Kidney (tissue), 13 donors: ENCODE measurements at regions not wholly inside any gene's neighbourhood (a gene's known extent, or its start where the extent isn't known, plus 50 kb on each side); places are given as distances from the start of the nearest gene placed in this dataset.

Source experiments
- DNase-seq, 5 donors: peaks; one replicate each; pipeline ENCODE4 v3.0.0-alpha.2; 2013 to 2020
- FAIRE-seq: peaks from 2 replicates; lab custom pipeline; 2012; peaks lifted over from hg19 to GRCh38; lab: Jason Lieb, UNC
- H3K27ac ChIP-seq, 2 donors: one replicate each; pipeline ENCODE4 v1.7.0; 2013; ENCODE audit warnings: low read depth in 2 of 2, low read length in 2 of 2, inconsistent platforms in 1 of 2
- H3K27me3 ChIP-seq: one replicate; pipeline ENCODE4 v1.7.1; 2013; ENCODE audit warnings: low read length, inconsistent platforms; ENCODE audit not compliant: control insufficient read depth, insufficient read depth
- H3K36me3 ChIP-seq, 3 donors: one replicate each; pipeline versions ENCODE4 v1.7.0 to v1.7.1; 2013; ENCODE audit warnings: low read length in 3 of 3, control low read depth in 1 of 3, inconsistent platforms in 1 of 3; ENCODE audit not compliant: insufficient read depth in 3 of 3, control insufficient read depth in 2 of 3
- H3K4me1 ChIP-seq, 3 donors: one replicate each; pipeline versions ENCODE4 v1.7.0 to v1.7.1; 2013; ENCODE audit warnings: low read length in 3 of 3, inconsistent platforms in 1 of 3, low read depth in 1 of 3; ENCODE audit not compliant: control insufficient read depth in 2 of 3, insufficient read depth in 2 of 3
- H3K4me3 ChIP-seq, 3 donors: one replicate each; pipeline versions ENCODE4 v1.7.0 to v1.8.1; 2013; ENCODE audit warnings: low read length in 3 of 3, control low read depth in 1 of 3, inconsistent platforms in 1 of 3
- H3K9ac ChIP-seq, 3 donors: one replicate each; pipeline versions ENCODE4 v1.7.0 to v1.7.1; 2013; ENCODE audit warnings: low read length in 3 of 3, control low read depth in 1 of 3, inconsistent platforms in 1 of 3
- H3K9me3 ChIP-seq, 3 donors: one replicate each; pipeline versions ENCODE4 v1.7.0 to v1.7.1; 2013; ENCODE audit warnings: low read length in 3 of 3, control low read depth in 1 of 3, inconsistent platforms in 1 of 3; ENCODE audit not compliant: control insufficient read depth in 2 of 3, insufficient read depth in 1 of 3
- intact Hi-C: fragments of 100-400 bp; cut with DNase I; formaldehyde crosslinking; loops from one replicate; pipeline ENCODE4 v1.11.1; 2022
- TF ChIP-seq, protein P1 (sequence below): IDR thresholded peaks from 3 replicates; pipeline ENCODE4 v1.5.1; 2012; ENCODE audit warnings: mild to moderate bottlenecking, moderate library complexity, borderline replicate concordance; ENCODE audit not compliant: insufficient read depth; ENCODE audit errors: extremely low read depth
- donor health status: control.
- donor health status: control.
- donor health status: control.
- donor health status: control.
- donor health status: control.
- donor health status: DM: yes; HTN: yes; CAD: no.
- donor health status: Normal renal cell carcinoma (clear cell type).

DNA sequence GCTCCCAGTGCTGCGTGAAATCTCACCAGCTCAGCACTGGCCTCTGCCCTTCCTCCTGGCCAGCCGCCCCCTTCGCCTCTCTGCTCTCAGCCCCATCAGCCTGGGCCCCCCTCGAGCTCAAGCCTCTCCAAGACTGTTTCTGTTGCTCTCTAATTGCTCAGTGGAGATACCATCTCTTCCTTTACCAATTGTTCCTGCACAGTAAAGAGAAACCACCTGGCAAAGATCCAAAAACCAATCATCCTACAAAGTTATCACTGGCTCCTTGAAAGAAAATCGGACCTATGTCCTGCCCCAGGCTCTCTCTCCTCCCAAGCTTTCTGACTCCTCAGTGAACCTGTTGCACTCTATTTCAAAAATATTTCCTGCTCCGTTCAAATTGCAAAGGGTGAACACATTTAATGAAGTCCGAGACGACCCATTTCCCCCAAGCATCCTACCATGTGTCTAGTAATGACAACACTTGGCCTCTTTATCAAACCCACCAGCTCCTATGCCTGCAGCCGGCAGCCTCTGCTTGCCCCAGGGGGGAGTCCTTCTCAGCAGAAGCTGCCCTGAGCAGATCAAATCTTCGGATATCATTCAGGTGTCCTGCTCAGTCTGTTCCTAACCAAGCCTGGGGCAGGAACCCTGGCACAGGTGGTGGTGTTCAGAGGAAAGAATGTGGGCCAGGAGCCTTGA, 53.7 kb upstream of the FAM174B start:
- peak in 1 of 5 donors; percentile 45 for DNase-seq

DNA sequence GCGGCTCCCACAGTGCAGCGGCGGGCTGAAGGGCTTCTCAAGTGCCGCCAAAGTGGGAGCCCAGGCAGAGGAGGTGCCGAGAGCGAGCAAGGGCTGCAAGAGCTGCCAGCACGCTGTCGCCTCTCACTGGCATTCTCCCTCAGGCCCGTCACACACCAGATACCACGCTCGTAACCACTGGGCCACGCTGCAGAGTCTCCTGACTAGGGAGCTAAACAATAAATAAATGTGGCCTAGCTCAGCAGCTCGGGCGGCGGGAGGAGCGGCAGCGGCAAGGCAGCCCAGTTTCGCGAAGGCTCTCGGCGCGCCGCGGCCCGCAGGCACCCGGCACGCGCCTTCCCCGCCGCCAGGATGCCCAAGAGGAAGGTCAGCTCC, 55.9 kb upstream of the FAM174B start:
- H3K36me3 ChIP-seq, result no peaks in the 10 kb centered on the region
- no peak overlapping the region for H3K27ac ChIP-seq
- no peak overlapping the region for H3K9ac ChIP-seq
- no peak for FAIRE-seq
- no peak overlapping the region for H3K4me3 ChIP-seq
- TF ChIP-seq, protein P1, sequence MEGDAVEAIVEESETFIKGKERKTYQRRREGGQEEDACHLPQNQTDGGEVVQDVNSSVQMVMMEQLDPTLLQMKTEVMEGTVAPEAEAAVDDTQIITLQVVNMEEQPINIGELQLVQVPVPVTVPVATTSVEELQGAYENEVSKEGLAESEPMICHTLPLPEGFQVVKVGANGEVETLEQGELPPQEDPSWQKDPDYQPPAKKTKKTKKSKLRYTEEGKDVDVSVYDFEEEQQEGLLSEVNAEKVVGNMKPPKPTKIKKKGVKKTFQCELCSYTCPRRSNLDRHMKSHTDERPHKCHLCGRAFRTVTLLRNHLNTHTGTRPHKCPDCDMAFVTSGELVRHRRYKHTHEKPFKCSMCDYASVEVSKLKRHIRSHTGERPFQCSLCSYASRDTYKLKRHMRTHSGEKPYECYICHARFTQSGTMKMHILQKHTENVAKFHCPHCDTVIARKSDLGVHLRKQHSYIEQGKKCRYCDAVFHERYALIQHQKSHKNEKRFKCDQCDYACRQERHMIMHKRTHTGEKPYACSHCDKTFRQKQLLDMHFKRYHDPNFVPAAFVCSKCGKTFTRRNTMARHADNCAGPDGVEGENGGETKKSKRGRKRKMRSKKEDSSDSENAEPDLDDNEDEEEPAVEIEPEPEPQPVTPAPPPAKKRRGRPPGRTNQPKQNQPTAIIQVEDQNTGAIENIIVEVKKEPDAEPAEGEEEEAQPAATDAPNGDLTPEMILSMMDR, result no peak
- intact Hi-C loops, result loop anchor here (10.0 kb wide), 1 partner anchor 187 kb away; no protein-coding TSS in a partner anchor
- peaks cover 0 to 3% (median 2%) of the 10 kb centered on the region in 3 donors for H3K4me1 ChIP-seq
- no peaks in the 10 kb centered on the region for H3K27me3 ChIP-seq
- peak in 1 of 5 donors; percentile 22 for DNase-seq
- no peaks in the 10 kb centered on the region for H3K9me3 ChIP-seq

More for the DNA sequence above, 53.7 kb upstream of the FAM174B start:
- Histone ChIP-seq H3K9ac (no peak overlapping the region), H3K27ac (no peak overlapping the region), H3K4me3 (no peak overlapping the region), H3K4me1 (peaks cover 0 to 2% (median 0%) of the 10 kb centered on the region in 3 donors), H3K27me3 (no peaks in the 10 kb centered on the region), H3K36me3 (no peaks in the 10 kb centered on the region), H3K9me3 (no peaks in the 10 kb centered on the region)
- no peak for FAIRE-seq
- TF ChIP-seq, protein P1, result no peak
- intact Hi-C loops, result no loop called here

DNA sequence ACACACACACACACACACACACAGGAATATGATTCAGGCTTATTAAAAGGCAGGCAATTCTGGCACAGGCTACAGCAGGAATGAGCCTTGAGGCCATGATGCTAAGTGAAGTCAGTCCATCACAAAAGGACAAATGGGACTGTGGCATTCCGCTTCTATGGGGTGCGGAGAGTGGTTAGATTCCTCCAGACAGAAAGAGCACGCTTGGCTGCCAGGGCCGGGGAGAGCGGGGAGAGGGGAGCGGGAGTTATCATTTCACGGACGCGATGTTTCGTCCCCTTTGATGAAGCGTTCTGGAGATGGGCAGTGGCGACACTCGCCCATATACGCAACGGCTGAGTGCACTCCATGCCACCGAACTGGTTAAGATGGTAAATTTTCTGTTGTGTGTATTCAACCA, 58.5 kb upstream of the FAM174B start:
- intact Hi-C loops, result loop anchor here (10.0 kb wide), 1 partner anchor 189 kb away; no protein-coding TSS in a partner anchor
- Histone ChIP-seq H3K27ac (peak overlapping the region; percentile 55 to 80), H3K4me3 (peak overlapping the region; percentile 66 to 73 (median 69)), H3K4me1 (peaks cover 0 to 3% (median 2%) of the 10 kb centered on the region in 3 donors), H3K9me3 (peaks cover 0 to 5% (median 0%) of the 10 kb centered on the region in 3 donors), H3K36me3 (no peaks in the 10 kb centered on the region), H3K9ac (peak overlapping the region; percentile 48 to 67 (median 58)), H3K27me3 (no peaks in the 10 kb centered on the region)
- peak in 3 of 5 donors; percentile 56 to 71 (median 70) for DNase-seq
- FAIRE-seq, result no peak
- TF ChIP-seq, protein P1, result no peak
